ENCODE measurements at regions not wholly inside any gene's neighbourhood (a gene's known extent, or its start where the extent isn't known, plus 50 kb on each side); places are given as distances from the start of the nearest gene placed in this dataset.

- TF ChIP-seq CTCF (IDR thresholded peaks at IDR 0.05) (no peak), POLR2A (IDR thresholded peaks at IDR 0.05; ENCODE audit: low read depth) (no peak)
Measured at GRCh38 chr21:10463156-10463555, 58.2 kb upstream of the TPTE start.

Data from esophagus muscularis mucosa (tissue), 3 donors.